Hepatocyte (in vitro differentiated cells): ENCODE measurements at regions not wholly inside any gene's neighbourhood (a gene's known extent, or its start where the extent isn't known, plus 50 kb on each side); places are given as distances from the start of the nearest gene placed in this dataset.

ENCODE experiments used
- DNase-seq: peaks from one replicate; pipeline ENCODE4 v3.0.0-alpha.2; 2016; ENCODE audit warnings: low spot score
- H2AFZ ChIP-seq: fragments of 200-600 bp; sonication (generic); 2 replicates; pipeline ENCODE4 v1.6.0; 2016; ENCODE audit warnings: antibody characterized with exemption, mild to moderate bottlenecking
- H3K27ac ChIP-seq: fragments of 200-600 bp; sonication (generic); 2 replicates; pipeline ENCODE4 v1.5.1; 2016; ENCODE audit warnings: mild to moderate bottlenecking
- H3K27me3 ChIP-seq: fragments of 200-600 bp; sonication (generic); 2 replicates; pipeline ENCODE4 v1.6.1; 2016
- H3K36me3 ChIP-seq: fragments of 200-600 bp; sonication (generic); replicated peaks from 2 replicates; pipeline ENCODE4 v1.5.1; 2016; ENCODE audit warnings: low read depth; ENCODE audit not compliant: insufficient read depth
- H3K4me1 ChIP-seq: fragments of 200-600 bp; sonication (generic); 2 replicates; pipeline ENCODE4 v1.5.1; 2016; ENCODE audit warnings: mild to moderate bottlenecking, moderate library complexity; ENCODE audit not compliant: insufficient read depth
- H3K4me2 ChIP-seq: fragments of 200-600 bp; sonication (generic); 2 replicates; pipeline ENCODE4 v1.6.0; 2016
- H3K4me3 ChIP-seq: fragments of 200-600 bp; sonication (generic); 2 replicates; pipeline ENCODE4 v1.5.1; 2016; ENCODE audit warnings: mild to moderate bottlenecking
- H3K79me2 ChIP-seq: fragments of 200-600 bp; sonication (generic); 2 replicates; pipeline ENCODE4 v1.6.0; 2017; ENCODE audit warnings: mild to moderate bottlenecking
- H3K9me2 ChIP-seq: fragments of 200-600 bp; sonication (generic); replicated peaks from 2 replicates; pipeline ENCODE4 v1.6.0; 2017; ENCODE audit warnings: mild to moderate bottlenecking; ENCODE audit not compliant: insufficient read depth
- H3K9me3 ChIP-seq: fragments of 200-600 bp; sonication (generic); 2 replicates; pipeline ENCODE4 v1.5.1; 2016; ENCODE audit warnings: low read depth, mild to moderate bottlenecking
- H4K20me1 ChIP-seq: fragments of 200-600 bp; sonication (generic); 2 replicates; pipeline ENCODE4 v1.6.0; 2016; ENCODE audit warnings: mild to moderate bottlenecking; ENCODE audit not compliant: insufficient read depth, poor library complexity, severe bottlenecking
- EZH2 ChIP-seq: fragments of 200-600 bp; sonication (generic); IDR thresholded peaks from 2 replicates; pipeline ENCODE4 v1.6.1; 2016; ENCODE audit warnings: antibody characterized with exemption, mild to moderate bottlenecking, borderline replicate concordance
- EZH2phosphoT487 ChIP-seq: fragments of 200-600 bp; sonication (generic); IDR thresholded peaks from one replicate; pipeline ENCODE4 v1.6.1; 2018; ENCODE audit warnings: antibody characterized with exemption, mild to moderate bottlenecking, low read depth, moderate library complexity; ENCODE audit not compliant: unreplicated experiment, severe bottlenecking
- WGBS: methylation state at CpG from one replicate; pipeline ENCODE4 v1.1.6; 2016; ENCODE audit warnings: low lambda C conversion rate; ENCODE audit errors: missing lambda C conversion rate; 5-methylcytosine and 5-hydroxymethylcytosine counted together
- TF ChIP-seq, protein P1 (sequence below): fragments of 200-600 bp; sonication (generic); IDR thresholded peaks from 2 replicates; pipeline ENCODE4 v1.5.1; 2016; ENCODE audit warnings: antibody characterized with exemption, mild to moderate bottlenecking; ENCODE audit not compliant: poor library complexity

DNA sequence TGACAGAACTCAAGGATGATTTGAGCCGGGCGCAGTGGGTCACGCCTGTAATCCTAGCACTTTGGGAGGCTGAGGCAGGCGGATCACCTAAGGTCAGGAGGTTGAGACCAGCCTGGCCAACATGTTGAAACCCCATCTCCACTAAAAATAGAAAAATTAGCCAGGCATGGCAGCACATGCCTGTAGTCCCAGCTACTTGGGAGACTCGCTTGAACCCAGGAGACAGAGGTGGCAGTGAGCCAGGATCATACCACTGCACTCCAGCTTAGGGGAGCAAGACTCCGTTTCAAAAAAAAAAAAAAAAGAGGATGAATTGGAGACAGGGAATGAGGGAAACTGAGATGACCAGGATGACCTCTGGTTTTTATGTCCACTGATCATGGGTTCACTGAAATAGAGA is 60.4 kb upstream of the CDIN1 start:
- Histone ChIP-seq H3K36me3 (no peaks in the 10 kb centered on the region), H3K9me2 (no peaks in the 10 kb centered on the region), H3K9me3 (no peaks in the 10 kb centered on the region), H3K27me3 (no peaks in the 10 kb centered on the region), H4K20me1 (no peaks in the 10 kb centered on the region), H3K79me2 (no peaks in the 10 kb centered on the region), H3K4me3 (no peak overlapping the region), H3K4me1 (no peaks in the 10 kb centered on the region), H3K4me2 (no peak overlapping the region), H3K27ac (no peak overlapping the region), H2AFZ (no peak overlapping the region)
- TF ChIP-seq, protein P1, sequence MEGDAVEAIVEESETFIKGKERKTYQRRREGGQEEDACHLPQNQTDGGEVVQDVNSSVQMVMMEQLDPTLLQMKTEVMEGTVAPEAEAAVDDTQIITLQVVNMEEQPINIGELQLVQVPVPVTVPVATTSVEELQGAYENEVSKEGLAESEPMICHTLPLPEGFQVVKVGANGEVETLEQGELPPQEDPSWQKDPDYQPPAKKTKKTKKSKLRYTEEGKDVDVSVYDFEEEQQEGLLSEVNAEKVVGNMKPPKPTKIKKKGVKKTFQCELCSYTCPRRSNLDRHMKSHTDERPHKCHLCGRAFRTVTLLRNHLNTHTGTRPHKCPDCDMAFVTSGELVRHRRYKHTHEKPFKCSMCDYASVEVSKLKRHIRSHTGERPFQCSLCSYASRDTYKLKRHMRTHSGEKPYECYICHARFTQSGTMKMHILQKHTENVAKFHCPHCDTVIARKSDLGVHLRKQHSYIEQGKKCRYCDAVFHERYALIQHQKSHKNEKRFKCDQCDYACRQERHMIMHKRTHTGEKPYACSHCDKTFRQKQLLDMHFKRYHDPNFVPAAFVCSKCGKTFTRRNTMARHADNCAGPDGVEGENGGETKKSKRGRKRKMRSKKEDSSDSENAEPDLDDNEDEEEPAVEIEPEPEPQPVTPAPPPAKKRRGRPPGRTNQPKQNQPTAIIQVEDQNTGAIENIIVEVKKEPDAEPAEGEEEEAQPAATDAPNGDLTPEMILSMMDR, result no peak
- TF ChIP-seq EZH2 (no peak), EZH2phosphoT487 (no peak)
- 96% methylated on average over 6 of the region's 6 CpGs for WGBS
- no peak for DNase-seq

DNA sequence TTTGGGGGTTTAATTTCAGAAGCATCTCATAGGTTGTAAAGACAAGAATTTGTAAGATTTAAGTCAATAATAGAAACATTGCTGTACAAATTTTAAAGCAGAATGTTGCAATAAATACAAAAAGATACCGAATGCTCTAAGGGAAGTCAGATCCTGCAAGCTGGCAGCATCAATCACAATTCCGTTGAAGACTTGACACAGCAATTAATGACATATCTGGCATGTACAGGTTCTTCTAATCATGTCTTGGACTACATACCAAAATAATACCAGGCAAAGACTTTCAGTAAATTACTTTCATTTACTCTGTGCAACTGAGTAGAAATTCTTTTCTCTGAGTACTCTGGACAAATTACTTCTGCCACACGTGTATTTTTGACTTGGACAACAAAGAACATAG is 54.0 kb upstream of the CDIN1 start:
- WGBS, result 67% methylated on average over 3 of the region's 3 CpGs
- H3K9me2 ChIP-seq, result no peaks in the 10 kb centered on the region
- H3K4me1 ChIP-seq, result no peaks in the 10 kb centered on the region
- H3K36me3 ChIP-seq, result no peaks in the 10 kb centered on the region
- H3K79me2 ChIP-seq, result no peaks in the 10 kb centered on the region
- no peak overlapping the region for H3K4me2 ChIP-seq
- no peak overlapping the region for H3K27ac ChIP-seq
- DNase-seq, result no peak
- H3K4me3 ChIP-seq, result no peak overlapping the region
- no peak for TF ChIP-seq EZH2phosphoT487
- TF ChIP-seq, protein P1, result no peak
- TF ChIP-seq EZH2, result no peak
- H4K20me1 ChIP-seq, result no peaks in the 10 kb centered on the region
- no peaks in the 10 kb centered on the region for H3K27me3 ChIP-seq
- H2AFZ ChIP-seq, result no peak overlapping the region
- H3K9me3 ChIP-seq, result no peaks in the 10 kb centered on the region

DNA sequence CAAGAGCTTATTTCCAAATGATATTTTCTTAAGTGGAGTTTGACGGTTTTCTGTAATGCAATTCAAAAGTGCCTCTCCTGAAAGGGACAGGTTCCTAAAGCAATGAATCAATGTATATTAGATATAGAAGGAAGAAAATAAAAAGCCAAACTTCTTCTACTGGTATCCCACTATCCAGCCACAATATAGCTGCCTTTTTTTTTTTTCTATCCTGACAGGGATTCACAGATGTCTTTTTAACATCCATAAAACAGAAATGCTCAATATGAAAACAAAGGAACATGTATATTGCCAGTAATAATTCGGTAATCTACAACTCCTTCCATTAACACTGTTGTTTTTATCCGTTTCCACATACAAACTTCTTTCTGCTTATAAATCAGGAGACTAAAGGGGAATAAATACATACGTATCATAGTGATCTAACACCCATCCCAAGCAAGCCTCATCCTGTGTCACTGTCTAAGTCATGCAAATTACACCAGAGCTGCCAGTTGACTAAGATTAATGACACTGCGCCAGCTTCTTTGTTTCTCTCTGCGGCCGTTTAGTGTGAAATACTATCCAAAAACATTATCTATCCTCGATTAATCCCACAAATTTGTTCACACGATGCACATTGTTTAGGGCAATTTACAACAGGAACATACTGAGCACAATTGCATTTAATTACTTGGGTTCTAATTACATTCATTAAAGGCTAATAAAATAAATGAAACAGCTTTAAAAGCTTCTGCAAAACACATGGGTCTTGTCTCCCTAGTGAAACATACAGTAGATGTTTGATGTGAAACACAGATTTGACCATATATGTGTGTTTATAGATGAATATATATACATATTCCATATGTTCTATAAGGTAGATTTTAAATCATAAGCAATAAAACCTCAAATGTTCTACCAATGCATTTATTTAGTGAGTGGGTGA is 51.9 kb upstream of the CDIN1 start:
- Histone ChIP-seq H3K79me2 (no peaks in the 10 kb centered on the region), H3K4me2 (no peak overlapping the region), H2AFZ (no peak overlapping the region), H3K27me3 (no peaks in the 10 kb centered on the region), H3K36me3 (no peaks in the 10 kb centered on the region), H3K9me3 (no peaks in the 10 kb centered on the region), H3K9me2 (no peaks in the 10 kb centered on the region), H4K20me1 (no peaks in the 10 kb centered on the region), H3K27ac (no peak overlapping the region), H3K4me3 (no peak overlapping the region), H3K4me1 (no peaks in the 10 kb centered on the region)
- DNase-seq, result no peak
- TF ChIP-seq, protein P1, result no peak
- no peak for TF ChIP-seq EZH2phosphoT487
- no peak for TF ChIP-seq EZH2
- 59% methylated on average over 9 of the region's 9 CpGs for WGBS
